Keratinocyte (primary cell): ENCODE measurements at regions not wholly inside any gene's neighbourhood (a gene's known extent, or its start where the extent isn't known, plus 50 kb on each side); places are given as distances from the start of the nearest gene placed in this dataset.

Source experiments
- CTCF ChIP-seq, 3 experiments: IDR thresholded peaks in 1 of 3; conservative IDR thresholded peaks in 1 of 3; optimal IDR thresholded peaks in 1 of 3; 2 replicates in 2 of 3; 3 replicates in 1 of 3; pipeline versions ENCODE3 to v1.5.1; 2011; ENCODE audit warnings: low read length in 3 of 3, mild to moderate bottlenecking in 3 of 3, moderate library complexity in 2 of 3, control low read depth in 1 of 3, inconsistent platforms in 1 of 3; ENCODE audit not compliant: insufficient read depth in 2 of 3; ENCODE audit errors: extremely low read depth in 1 of 3
- EZH2 ChIP-seq: IDR thresholded peaks from one replicate; pipeline ENCODE4 v1.6.1; 2012; ENCODE audit warnings: inconsistent platforms, mild to moderate bottlenecking, low read length, moderate library complexity

- TF ChIP-seq CTCF (optimal IDR thresholded peaks at IDR 0.05 in 1 of 3, IDR thresholded peaks at IDR 0.05 in 1 of 3, conservative IDR thresholded peaks at IDR 0.05 in 1 of 3; ENCODE audit: extremely low read depth in 1 of 3, insufficient read depth in 2 of 3, low read length in 3 of 3) = no peak
- no peak for TF ChIP-seq EZH2
Observed at GRCh38 chr12:89966495-89967240, 258.0 kb upstream of the ATP2B1 start.
